Smooth muscle cell (in vitro differentiated cells): ENCODE measurements at regions not wholly inside any gene's neighbourhood (a gene's known extent, or its start where the extent isn't known, plus 50 kb on each side); places are given as distances from the start of the nearest gene placed in this dataset.

Experiments
- DNase-seq: peaks from one replicate; lab custom pipeline; 2025; ENCODE audit not compliant: unreplicated experiment; lab: John Stamatoyannopoulos, UW
- H2AFZ ChIP-seq: fragments of 200-600 bp; sonication (generic); 2 replicates; pipeline ENCODE4 v1.6.0; 2016; ENCODE audit warnings: antibody characterized with exemption, low read depth, mild to moderate bottlenecking
- H3F3A ChIP-seq: fragments of 200-600 bp; sonication (generic); 2 replicates; pipeline ENCODE4 v1.6.0; 2017; ENCODE audit warnings: antibody characterized with exemption, low read depth
- H3K27ac ChIP-seq: fragments of 200-600 bp; sonication (generic); 2 replicates; pipeline ENCODE4 v1.5.1; 2016; ENCODE audit warnings: low read depth, mild to moderate bottlenecking
- H3K27me3 ChIP-seq: fragments of 200-600 bp; sonication (generic); 2 replicates; pipeline ENCODE4 v1.6.1; 2016; ENCODE audit warnings: low read depth, mild to moderate bottlenecking
- H3K36me3 ChIP-seq: fragments of 200-600 bp; sonication (generic); 2 replicates; pipeline ENCODE4 v1.5.1; 2016; ENCODE audit warnings: low read depth
- H3K4me1 ChIP-seq: fragments of 200-600 bp; sonication (generic); 2 replicates; pipeline ENCODE4 v1.5.1; 2016; ENCODE audit warnings: low read depth
- H3K4me2 ChIP-seq: fragments of 200-600 bp; sonication (generic); 2 replicates; pipeline ENCODE4 v1.6.0; 2016; ENCODE audit warnings: mild to moderate bottlenecking
- H3K4me3 ChIP-seq: fragments of 200-600 bp; sonication (generic); 2 replicates; pipeline ENCODE4 v1.5.1; 2016; ENCODE audit warnings: mild to moderate bottlenecking
- H3K79me2 ChIP-seq: fragments of 200-600 bp; sonication (generic); 2 replicates; pipeline ENCODE4 v1.6.0; 2016; ENCODE audit warnings: low read depth, mild to moderate bottlenecking
- H3K9ac ChIP-seq: fragments of 200-600 bp; sonication (generic); 2 replicates; pipeline ENCODE4 v1.6.0; 2016; ENCODE audit warnings: low read depth
- H3K9me3 ChIP-seq: fragments of 200-600 bp; sonication (generic); replicated peaks from 2 replicates; pipeline ENCODE4 v1.5.1; 2016; ENCODE audit warnings: low read depth
- H4K20me1 ChIP-seq: fragments of 200-600 bp; sonication (generic); 2 replicates; pipeline ENCODE4 v1.6.0; 2016; ENCODE audit warnings: low read depth
- CTCF ChIP-seq: fragments of 200-600 bp; sonication (generic); IDR thresholded peaks from 2 replicates; pipeline ENCODE4 v1.5.1; 2017; ENCODE audit warnings: borderline replicate concordance, mild to moderate bottlenecking, antibody characterized with exemption; ENCODE audit not compliant: insufficient read depth, poor library complexity, severe bottlenecking
- WGBS: methylation state at CpG from one replicate; pipeline ENCODE4 v1.1.7; 2016; ENCODE audit warnings: low lambda C conversion rate; 5-methylcytosine and 5-hydroxymethylcytosine counted together

DNA sequence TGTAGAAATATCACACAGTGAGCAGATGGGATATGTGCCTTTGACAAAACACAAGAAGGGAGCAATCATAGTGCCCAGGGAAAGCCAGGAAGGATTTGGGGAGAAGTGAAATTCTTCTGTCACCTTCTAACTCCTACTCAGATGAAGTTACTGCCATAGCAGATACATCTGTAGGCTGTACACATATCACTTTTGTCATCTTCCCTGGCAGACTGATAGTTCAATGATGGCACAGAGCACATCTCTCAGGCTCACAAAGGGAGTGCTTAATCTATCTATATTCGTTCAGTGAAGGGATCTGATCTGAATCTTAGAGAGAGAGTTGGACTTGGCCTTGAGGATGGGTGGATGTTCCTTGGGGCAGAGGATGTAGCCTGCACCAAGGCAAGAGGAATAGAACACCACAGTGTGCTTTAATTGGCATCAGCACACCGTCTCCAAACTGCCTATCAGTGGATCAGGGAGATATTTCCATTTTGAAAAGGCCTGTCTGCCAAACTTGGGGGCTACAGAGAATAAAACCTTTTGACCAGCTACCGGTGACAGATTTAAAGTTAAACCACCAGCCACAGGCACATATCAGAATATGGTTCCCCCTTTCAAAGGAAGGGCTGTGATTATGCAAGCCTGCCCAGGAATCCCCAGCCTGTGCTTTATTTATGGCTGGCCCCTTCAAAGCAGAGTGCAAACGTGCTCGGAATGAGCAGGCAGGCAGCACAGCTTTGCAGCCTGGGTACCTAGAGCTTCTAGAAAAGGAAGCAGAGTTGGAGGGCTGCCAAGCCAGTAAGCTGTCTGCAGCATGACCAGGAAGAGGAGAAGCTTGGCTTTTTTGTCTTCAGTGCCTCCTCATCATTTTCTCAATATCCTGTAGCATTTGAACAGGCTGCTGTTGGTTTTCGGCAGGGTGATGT, 165.5 kb upstream of the DYRK2 start:
- Histone ChIP-seq H2AFZ (peak overlapping the region; percentile 2), H3K79me2 (no peaks in the 10 kb centered on the region), H3F3A (peaks cover 5% of the 10 kb centered on the region), H3K9me3 (peaks cover 7% of the 10 kb centered on the region), H3K4me1 (no peaks in the 10 kb centered on the region), H3K9ac (no peak overlapping the region), H3K4me3 (no peak overlapping the region), H3K36me3 (no peaks in the 10 kb centered on the region), H3K27ac (no peak overlapping the region), H4K20me1 (no peaks in the 10 kb centered on the region), H3K4me2 (peak overlapping the region; percentile 39), H3K27me3 (no peaks in the 10 kb centered on the region)
- TF ChIP-seq CTCF: no peak
- WGBS: 50% methylated on average over 6 of the region's 6 CpGs
- DNase-seq: no peak

GRCh38 chr12:67483871-67484554, 164.5 kb upstream of the DYRK2 start:
- Histone ChIP-seq H2AFZ (no peak overlapping the region), H3K36me3 (no peaks in the 10 kb centered on the region), H3K27ac (no peak overlapping the region), H3K4me3 (no peak overlapping the region), H4K20me1 (no peaks in the 10 kb centered on the region), H3K9me3 (peaks cover 7% of the 10 kb centered on the region), H3K9ac (no peak overlapping the region), H3F3A (peaks cover 5% of the 10 kb centered on the region), H3K79me2 (no peaks in the 10 kb centered on the region), H3K4me1 (no peaks in the 10 kb centered on the region), H3K4me2 (peak overlapping the region; percentile 39), H3K27me3 (no peaks in the 10 kb centered on the region)
- TF ChIP-seq CTCF: no peak
- WGBS: 76% methylated on average over 3 of the region's 3 CpGs
- DNase-seq: no peak

- H3K27ac ChIP-seq: no peak overlapping the region
- no peak for TF ChIP-seq CTCF
- DNase-seq: no peak
- peaks cover 5% of the 10 kb centered on the region for H3F3A ChIP-seq
- no peaks in the 10 kb centered on the region for H3K79me2 ChIP-seq
- no peaks in the 10 kb centered on the region for H3K4me1 ChIP-seq
- no peak overlapping the region for H3K4me2 ChIP-seq
- WGBS: 94% methylated on average over 4 of the region's 4 CpGs
- no peaks in the 10 kb centered on the region for H4K20me1 ChIP-seq
- no peak overlapping the region for H2AFZ ChIP-seq
- no peak overlapping the region for H3K9ac ChIP-seq
- H3K4me3 ChIP-seq: no peak overlapping the region
- peaks cover 9% of the 10 kb centered on the region for H3K9me3 ChIP-seq
- no peaks in the 10 kb centered on the region for H3K36me3 ChIP-seq
- H3K27me3 ChIP-seq: no peaks in the 10 kb centered on the region
These were observed 163.6 kb upstream of the DYRK2 start for GRCh38 chr12:67484791-67485480.
